GM21717 (cell line): ENCODE measurements at regions not wholly inside any gene's neighbourhood (a gene's known extent, or its start where the extent isn't known, plus 50 kb on each side); places are given as distances from the start of the nearest gene placed in this dataset.

Source experiments
- ATAC-seq: cut with Tn5 transposase; IDR thresholded peaks from one replicate; pipeline ENCODE4 v1.9.1; 2021; ENCODE audit warnings: mild to moderate bottlenecking, moderate library complexity; ENCODE audit not compliant: unreplicated experiment

- ATAC-seq = no peak
Observed at GRCh38 chr5:10173716-10174115, 76.0 kb downstream of the ATPSCKMT start.

GRCh38 chr5:10172247-10172646 is 77.4 kb downstream of the ATPSCKMT start:
- ATAC-seq = no peak

- no peak for ATAC-seq
Observed at GRCh38 chr5:10169359-10169758, 80.3 kb downstream of the ATPSCKMT start.

- no peak for ATAC-seq
Observed at GRCh38 chr5:10168254-10168653, 81.4 kb downstream of the ATPSCKMT start.

- ATAC-seq = no peak
Observed at GRCh38 chr5:10167806-10168205, 81.9 kb downstream of the ATPSCKMT start.

GRCh38 chr5:10166392-10166791 is 83.3 kb downstream of the ATPSCKMT start:
- ATAC-seq = no peak

- ATAC-seq = no peak
Observed at GRCh38 chr5:10162468-10162867, 87.2 kb downstream of the ATPSCKMT start.

- no peak for ATAC-seq
Observed at GRCh38 chr5:10161778-10162177, 87.9 kb downstream of the ATPSCKMT start.

- ATAC-seq = no peak
Observed at GRCh38 chr5:10160241-10160640, 89.4 kb downstream of the ATPSCKMT start.

GRCh38 chr5:10158886-10159285 is 90.8 kb downstream of the ATPSCKMT start:
- ATAC-seq = no peak

- ATAC-seq = no peak
Observed at GRCh38 chr5:10157085-10157669, 92.5 kb downstream of the ATPSCKMT start.

- no peak for ATAC-seq
Observed at GRCh38 chr5:10155897-10156667, 93.6 kb downstream of the ATPSCKMT start.

- ATAC-seq = no peak
Observed at GRCh38 chr5:10153808-10154537, 95.7 kb downstream of the ATPSCKMT start.

GRCh38 chr5:10153394-10153793 is 96.3 kb downstream of the ATPSCKMT start:
- ATAC-seq = no peak

- ATAC-seq = no peak
Observed at GRCh38 chr5:10151656-10152055, 98.0 kb downstream of the ATPSCKMT start.

GRCh38 chr5:10149911-10150310 is 99.8 kb downstream of the ATPSCKMT start:
- no peak for ATAC-seq

- no peak for ATAC-seq
Observed at GRCh38 chr5:10145923-10146401, 103.7 kb downstream of the ATPSCKMT start.

- ATAC-seq = no peak
Observed at GRCh38 chr5:10144040-10144439, 105.6 kb downstream of the ATPSCKMT start.

- ATAC-seq = no peak
Observed at GRCh38 chr5:10140195-10140973, 109.3 kb downstream of the ATPSCKMT start.

GRCh38 chr5:10138395-10139057 is 111.2 kb downstream of the ATPSCKMT start:
- ATAC-seq = no peak
